Neural cell (in vitro differentiated cells): ENCODE measurements at regions not wholly inside any gene's neighbourhood (a gene's known extent, or its start where the extent isn't known, plus 50 kb on each side); places are given as distances from the start of the nearest gene placed in this dataset.

Experiments used
- H2AFZ ChIP-seq: fragments of 200-600, 300-800 bp; sonication (generic), shearing (Covaris generic); 2 replicates; pipeline ENCODE4 v1.6.0; 2014; ENCODE audit warnings: low read depth, mild to moderate bottlenecking, antibody characterized with exemption, low read length, moderate library complexity
- H3F3A ChIP-seq: fragments of 200-600 bp; shearing (Covaris generic); 2 replicates; pipeline ENCODE4 v1.6.1; 2016; ENCODE audit warnings: mild to moderate bottlenecking, moderate library complexity, mixed read lengths, antibody characterized with exemption, low read length; ENCODE audit not compliant: insufficient read depth, poor library complexity, severe bottlenecking
- H3K27ac ChIP-seq: fragments of 200-600, 300-800 bp; sonication (generic), shearing (Covaris generic); 2 replicates; pipeline ENCODE4 v1.5.1; 2014; ENCODE audit warnings: mild to moderate bottlenecking, low read length, moderate library complexity
- H3K27me3 ChIP-seq: fragments of 300-800, 200-600 bp; sonication (generic), shearing (Covaris generic); 2 replicates; pipeline ENCODE4 v1.6.0; 2014; ENCODE audit warnings: mild to moderate bottlenecking, low read depth, low read length, moderate library complexity; ENCODE audit not compliant: insufficient read depth
- H3K36me3 ChIP-seq: fragments of 300-800, 200-600 bp; sonication (generic), shearing (Covaris generic); 2 replicates; pipeline ENCODE4 v1.5.1; 2014; ENCODE audit warnings: mild to moderate bottlenecking, antibody characterized with exemption, low read length, moderate library complexity; ENCODE audit not compliant: insufficient read depth
- H3K4me2 ChIP-seq: fragments of 300-800, 200-600 bp; sonication (generic), shearing (Covaris generic); 2 replicates; pipeline ENCODE4 v1.6.0; 2014; ENCODE audit warnings: mild to moderate bottlenecking, low read length
- H3K4me3 ChIP-seq: fragments of 300-800, 200-600 bp; sonication (generic), shearing (Covaris generic); 2 replicates; pipeline ENCODE4 v1.5.1; 2014; ENCODE audit warnings: mild to moderate bottlenecking, low read length, moderate library complexity
- H3K79me2 ChIP-seq: fragments of 200-600 bp; shearing (Covaris generic); replicated peaks from 2 replicates; pipeline ENCODE4 v1.6.0; 2014; ENCODE audit warnings: mild to moderate bottlenecking, low read length, moderate library complexity; ENCODE audit not compliant: insufficient read depth
- H3K9ac ChIP-seq: fragments of 300-800, 200-600 bp; sonication (generic), shearing (Covaris generic); 2 replicates; pipeline ENCODE4 v1.6.1; 2016; ENCODE audit warnings: mild to moderate bottlenecking, low read length, mixed read lengths
- H3K9me2 ChIP-seq: fragments of 200-600 bp; shearing (Covaris generic); 2 replicates; pipeline ENCODE4 v1.6.1; 2016; ENCODE audit warnings: mild to moderate bottlenecking, low read length, mixed read lengths; ENCODE audit not compliant: insufficient read depth
- H3K9me3 ChIP-seq: fragments of 200-600, 300-800 bp; sonication (generic), shearing (Covaris generic); 2 replicates; pipeline ENCODE4 v1.6.1; 2016; ENCODE audit warnings: mild to moderate bottlenecking, mixed run types, low read length, moderate library complexity, mixed read lengths
- H4K20me1 ChIP-seq: fragments of 200-600 bp; shearing (Covaris generic); 2 replicates; pipeline ENCODE4 v1.6.1; 2016; ENCODE audit warnings: mild to moderate bottlenecking, mixed run types; ENCODE audit not compliant: insufficient read depth
- EP300 ChIP-seq: fragments of 450-650 bp; conservative IDR thresholded peaks from 2 replicates; pipeline ENCODE4 v1.6.1; 2014; ENCODE audit warnings: antibody characterized with exemption, mild to moderate bottlenecking, moderate library complexity; ENCODE audit not compliant: poor library complexity, severe bottlenecking
- EZH2 ChIP-seq: fragments of 200-600, 300-800 bp; shearing (Covaris generic), sonication (generic); IDR thresholded peaks from 2 replicates; pipeline ENCODE4 v1.6.1; 2014; ENCODE audit warnings: antibody characterized with exemption, low read length, borderline replicate concordance, mild to moderate bottlenecking; ENCODE audit not compliant: insufficient read depth, poor library complexity, severe bottlenecking
- MXI1 ChIP-seq: fragments of 450-650 bp; conservative IDR thresholded peaks from 2 replicates; pipeline ENCODE4 v1.6.1; 2014; ENCODE audit warnings: antibody characterized with exemption, mild to moderate bottlenecking; ENCODE audit not compliant: poor library complexity, severe bottlenecking
- POLR2AphosphoS5 ChIP-seq: IDR thresholded peaks from 2 replicates; pipeline ENCODE4 v1.6.1; 2012
- RAD21 ChIP-seq: fragments of 450-650 bp; conservative IDR thresholded peaks from 2 replicates; pipeline ENCODE4 v1.6.1; 2014; ENCODE audit warnings: antibody characterized with exemption, mild to moderate bottlenecking, moderate library complexity
- REST ChIP-seq: IDR thresholded peaks from 2 replicates; pipeline ENCODE4 v1.6.1; 2012; ENCODE audit warnings: borderline replicate concordance
- SMC3 ChIP-seq: fragments of 450-650 bp; conservative IDR thresholded peaks from 2 replicates; pipeline ENCODE4 v1.6.1; 2014; ENCODE audit warnings: antibody characterized with exemption, mild to moderate bottlenecking, moderate library complexity; ENCODE audit not compliant: poor library complexity
- TAF1 ChIP-seq: IDR thresholded peaks from 2 replicates; pipeline ENCODE4 v1.6.1; 2012; ENCODE audit warnings: low read depth
- TF ChIP-seq, protein P1 (sequence below): fragments of 450-650 bp; IDR thresholded peaks from 2 replicates; pipeline ENCODE4 v1.5.1; 2014; ENCODE audit warnings: antibody characterized with exemption, mild to moderate bottlenecking, moderate library complexity; ENCODE audit not compliant: poor library complexity, severe bottlenecking

GRCh38 chr9:104339692-104340091 is 164.4 kb upstream of the OR13F1 start:
- H3K9me2 ChIP-seq: no peaks in the 10 kb centered on the region
- no peak overlapping the region for H3K4me2 ChIP-seq
- H3K27me3 ChIP-seq: no peaks in the 10 kb centered on the region
- no peak overlapping the region for H3K4me3 ChIP-seq
- no peaks in the 10 kb centered on the region for H4K20me1 ChIP-seq
- no peaks in the 10 kb centered on the region for H3F3A ChIP-seq
- no peaks in the 10 kb centered on the region for H3K9me3 ChIP-seq
- no peak overlapping the region for H3K27ac ChIP-seq
- H3K79me2 ChIP-seq: no peaks in the 10 kb centered on the region
- no peaks in the 10 kb centered on the region for H3K36me3 ChIP-seq
- H2AFZ ChIP-seq: no peak overlapping the region
- TF ChIP-seq POLR2AphosphoS5: no peak
- TF ChIP-seq TAF1: no peak
- TF ChIP-seq, protein P1, sequence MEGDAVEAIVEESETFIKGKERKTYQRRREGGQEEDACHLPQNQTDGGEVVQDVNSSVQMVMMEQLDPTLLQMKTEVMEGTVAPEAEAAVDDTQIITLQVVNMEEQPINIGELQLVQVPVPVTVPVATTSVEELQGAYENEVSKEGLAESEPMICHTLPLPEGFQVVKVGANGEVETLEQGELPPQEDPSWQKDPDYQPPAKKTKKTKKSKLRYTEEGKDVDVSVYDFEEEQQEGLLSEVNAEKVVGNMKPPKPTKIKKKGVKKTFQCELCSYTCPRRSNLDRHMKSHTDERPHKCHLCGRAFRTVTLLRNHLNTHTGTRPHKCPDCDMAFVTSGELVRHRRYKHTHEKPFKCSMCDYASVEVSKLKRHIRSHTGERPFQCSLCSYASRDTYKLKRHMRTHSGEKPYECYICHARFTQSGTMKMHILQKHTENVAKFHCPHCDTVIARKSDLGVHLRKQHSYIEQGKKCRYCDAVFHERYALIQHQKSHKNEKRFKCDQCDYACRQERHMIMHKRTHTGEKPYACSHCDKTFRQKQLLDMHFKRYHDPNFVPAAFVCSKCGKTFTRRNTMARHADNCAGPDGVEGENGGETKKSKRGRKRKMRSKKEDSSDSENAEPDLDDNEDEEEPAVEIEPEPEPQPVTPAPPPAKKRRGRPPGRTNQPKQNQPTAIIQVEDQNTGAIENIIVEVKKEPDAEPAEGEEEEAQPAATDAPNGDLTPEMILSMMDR: no peak
- no peak for TF ChIP-seq EP300
- no peak for TF ChIP-seq EZH2
- TF ChIP-seq RAD21: no peak
- no peak for TF ChIP-seq SMC3
- TF ChIP-seq MXI1: no peak
- no peak for TF ChIP-seq REST
- no peak overlapping the region for H3K9ac ChIP-seq

- H3K27ac ChIP-seq: no peak overlapping the region
- TF ChIP-seq EZH2: no peak
- TF ChIP-seq EP300: no peak
- H3K9me2 ChIP-seq: no peaks in the 10 kb centered on the region
- H3K9me3 ChIP-seq: no peaks in the 10 kb centered on the region
- no peaks in the 10 kb centered on the region for H3K36me3 ChIP-seq
- no peak overlapping the region for H3K9ac ChIP-seq
- no peak overlapping the region for H3K4me2 ChIP-seq
- H3K4me3 ChIP-seq: no peak overlapping the region
- H3K79me2 ChIP-seq: no peaks in the 10 kb centered on the region
- H2AFZ ChIP-seq: no peak overlapping the region
- H3F3A ChIP-seq: no peaks in the 10 kb centered on the region
- no peaks in the 10 kb centered on the region for H4K20me1 ChIP-seq
- no peaks in the 10 kb centered on the region for H3K27me3 ChIP-seq
These were observed 161.5 kb upstream of the OR13F1 start for GRCh38 chr9:104342552-104342951.

DNA sequence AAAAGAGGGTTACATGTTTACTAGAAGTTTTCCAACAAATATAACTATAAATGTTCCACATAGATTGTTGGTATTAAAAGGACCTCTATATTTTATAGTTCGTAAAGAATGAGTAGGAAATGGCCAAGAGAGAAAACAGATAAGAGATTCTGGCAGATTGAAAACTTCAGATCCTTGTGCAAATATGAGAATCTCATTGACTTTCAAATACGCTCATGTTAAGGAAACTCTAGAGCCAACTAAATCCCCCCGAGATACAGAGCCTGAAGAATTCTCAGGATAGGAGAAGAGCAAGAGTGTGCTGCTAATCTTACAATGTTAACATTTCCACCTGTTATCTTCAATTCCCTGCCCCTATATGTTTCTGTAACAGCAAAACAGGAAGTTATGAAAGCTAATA is 159.0 kb upstream of the OR13F1 start:
- H4K20me1 ChIP-seq: no peaks in the 10 kb centered on the region
- TF ChIP-seq, protein P1: no peak
- TF ChIP-seq MXI1 (no peak), REST (no peak), SMC3 (no peak), TAF1 (no peak), EP300 (no peak), EZH2 (no peak), POLR2AphosphoS5 (no peak), RAD21 (no peak)
- no peaks in the 10 kb centered on the region for H3F3A ChIP-seq
- no peak overlapping the region for H3K4me3 ChIP-seq
- H3K27ac ChIP-seq: no peak overlapping the region
- no peak overlapping the region for H3K9ac ChIP-seq
- H3K9me3 ChIP-seq: no peaks in the 10 kb centered on the region
- H3K27me3 ChIP-seq: no peaks in the 10 kb centered on the region
- no peaks in the 10 kb centered on the region for H3K79me2 ChIP-seq
- H3K9me2 ChIP-seq: no peaks in the 10 kb centered on the region
- no peak overlapping the region for H3K4me2 ChIP-seq
- no peak overlapping the region for H2AFZ ChIP-seq
- H3K36me3 ChIP-seq: no peaks in the 10 kb centered on the region
